ENCODE measurements at regions not wholly inside any gene's neighbourhood (a gene's known extent, or its start where the extent isn't known, plus 50 kb on each side); places are given as distances from the start of the nearest gene placed in this dataset.

- peaks cover 16% of the 10 kb centered on the region for H3K9me3 Mint-ChIP-seq (ENCODE audit: low read depth)
- no peak for TF ChIP-seq CTCF (IDR thresholded peaks at IDR 0.05; ENCODE audit: unreplicated experiment)
Observed at GRCh38 chr3:30131191-30131590, 475.2 kb upstream of the TGFBR2 start.

GRCh38 chr3:30135190-30135589 is 471.2 kb upstream of the TGFBR2 start:
- peak; percentile 6 for TF ChIP-seq CTCF (IDR thresholded peaks at IDR 0.05; ENCODE audit: unreplicated experiment)
- no peaks in the 10 kb centered on the region for H3K27me3 Mint-ChIP-seq

More at GRCh38 chr3:30131191-30131590, 475.2 kb upstream of the TGFBR2 start:
- DNase-seq (ENCODE audit: low spot score, unreplicated experiment): no peak
- H3K4me3 Mint-ChIP-seq (ENCODE audit: low read depth): no peak overlapping the region
- H3K4me1 Mint-ChIP-seq (ENCODE audit: low read depth): no peaks in the 10 kb centered on the region
- no peaks in the 10 kb centered on the region for H3K36me3 Mint-ChIP-seq (ENCODE audit: insufficient read depth)
- H3K27me3 Mint-ChIP-seq: no peaks in the 10 kb centered on the region
- H3K27ac Mint-ChIP-seq: no peak overlapping the region

GRCh38 chr3:30139283-30139682 is 467.1 kb upstream of the TGFBR2 start:
- H3K27ac Mint-ChIP-seq: no peak overlapping the region
- no peak for TF ChIP-seq CTCF (IDR thresholded peaks at IDR 0.05; ENCODE audit: unreplicated experiment)
- no peak for DNase-seq (ENCODE audit: low spot score, unreplicated experiment)
- H3K36me3 Mint-ChIP-seq (ENCODE audit: insufficient read depth): no peaks in the 10 kb centered on the region
- H3K4me3 Mint-ChIP-seq (ENCODE audit: low read depth): no peak overlapping the region
- no peaks in the 10 kb centered on the region for H3K4me1 Mint-ChIP-seq (ENCODE audit: low read depth)
- H3K9me3 Mint-ChIP-seq (ENCODE audit: low read depth): no peaks in the 10 kb centered on the region
- no peaks in the 10 kb centered on the region for H3K27me3 Mint-ChIP-seq

More at GRCh38 chr3:30135190-30135589, 471.2 kb upstream of the TGFBR2 start:
- DNase-seq (ENCODE audit: low spot score, unreplicated experiment): no peak
- Mint-ChIP-seq H3K27ac (no peak overlapping the region), H3K4me1 (ENCODE audit: low read depth) (no peaks in the 10 kb centered on the region), H3K9me3 (ENCODE audit: low read depth) (no peaks in the 10 kb centered on the region), H3K36me3 (ENCODE audit: insufficient read depth) (no peaks in the 10 kb centered on the region), H3K4me3 (ENCODE audit: low read depth) (no peak overlapping the region)

GRCh38 chr3:30140356-30141075 is 465.9 kb upstream of the TGFBR2 start:
- DNase-seq (ENCODE audit: low spot score, unreplicated experiment): no peak
- TF ChIP-seq CTCF (IDR thresholded peaks at IDR 0.05; ENCODE audit: unreplicated experiment): no peak
- Mint-ChIP-seq H3K4me3 (ENCODE audit: low read depth) (no peak overlapping the region), H3K4me1 (ENCODE audit: low read depth) (no peaks in the 10 kb centered on the region), H3K27ac (no peak overlapping the region), H3K27me3 (no peaks in the 10 kb centered on the region), H3K36me3 (ENCODE audit: insufficient read depth) (no peaks in the 10 kb centered on the region), H3K9me3 (ENCODE audit: low read depth) (no peaks in the 10 kb centered on the region)

GRCh38 chr3:30141178-30141581 is 465.2 kb upstream of the TGFBR2 start:
- Mint-ChIP-seq H3K27me3 (no peaks in the 10 kb centered on the region), H3K36me3 (ENCODE audit: insufficient read depth) (no peaks in the 10 kb centered on the region), H3K9me3 (ENCODE audit: low read depth) (no peaks in the 10 kb centered on the region), H3K4me3 (ENCODE audit: low read depth) (no peak overlapping the region), H3K27ac (no peak overlapping the region), H3K4me1 (ENCODE audit: low read depth) (no peaks in the 10 kb centered on the region)
- no peak for TF ChIP-seq CTCF (IDR thresholded peaks at IDR 0.05; ENCODE audit: unreplicated experiment)
- no peak for DNase-seq (ENCODE audit: low spot score, unreplicated experiment)
